CD14-positive monocyte (primary cell): ENCODE measurements at regions not wholly inside any gene's neighbourhood (a gene's known extent, or its start where the extent isn't known, plus 50 kb on each side); places are given as distances from the start of the nearest gene placed in this dataset.
A peak's percentile ranks its signal among the peaks of the same experiment; 100 is the strongest.
"Not testable (repeated sequence)": the region's sequence is repeated elsewhere in the genome, so short reads cannot be mapped to it uniquely, and the experiment has no call there.

Source experiments
- DNase-seq, 3 donors: peaks; one replicate each; pipeline ENCODE4 v3.0.0-alpha.2; 2011 to 2022
- H2AFZ ChIP-seq: 2 replicates; pipeline ENCODE4 v1.6.0; 2012; ENCODE audit warnings: mild to moderate bottlenecking, low read depth, low read length, inconsistent platforms; ENCODE audit not compliant: insufficient read depth, poor library complexity, severe bottlenecking
- H3K27ac ChIP-seq, 2 donors: 1 replicate in 1 of 2; 2 replicates in 1 of 2; pipeline ENCODE4 v1.5.1; 2012 to 2013; ENCODE audit warnings: low read length in 2 of 2, control low read depth in 1 of 2, inconsistent platforms in 1 of 2, low read depth in 1 of 2, mild to moderate bottlenecking in 1 of 2
- H3K27me3 ChIP-seq, 2 donors: one replicate each; pipeline versions ENCODE4 v1.6.0 to v1.6.1; 2011 to 2013; ENCODE audit warnings: low read length in 2 of 2; ENCODE audit not compliant: control insufficient read depth in 2 of 2, insufficient read depth in 2 of 2
- H3K36me3 ChIP-seq, 2 donors: replicated peaks in 1 of 2; 1 replicate in 1 of 2; 2 replicates in 1 of 2; pipeline versions ENCODE4 v1.5.1 to v1.6.1; 2012 to 2013; ENCODE audit warnings: low read length in 2 of 2, control low read depth in 1 of 2, inconsistent platforms in 1 of 2, mild to moderate bottlenecking in 1 of 2; ENCODE audit not compliant: insufficient read depth in 2 of 2, control insufficient read depth in 1 of 2
- H3K4me1 ChIP-seq, 2 donors: 1 replicate in 1 of 2; 2 replicates in 1 of 2; pipeline versions ENCODE4 v1.5.1 to v1.6.1; 2012 to 2013; ENCODE audit warnings: low read length in 2 of 2, control low read depth in 1 of 2, inconsistent platforms in 1 of 2, mild to moderate bottlenecking in 1 of 2, moderate library complexity in 1 of 2; ENCODE audit not compliant: insufficient read depth in 2 of 2, control insufficient read depth in 1 of 2
- H3K4me2 ChIP-seq: replicated peaks from 2 replicates; pipeline ENCODE3; 2012; ENCODE audit warnings: low read length, moderate library complexity, mild to moderate bottlenecking; ENCODE audit not compliant: poor library complexity, severe bottlenecking; ENCODE audit errors: extremely low read depth
- H3K4me3 ChIP-seq, 3 experiments: fragments of 200-600 bp in 1 of 3; sonication (generic) in 1 of 3; replicated peaks in 1 of 3; 1 replicate in 2 of 3; 2 replicates in 1 of 3; pipeline ENCODE4 v1.5.1; 2011 to 2013; ENCODE audit warnings: low read length in 3 of 3, mild to moderate bottlenecking in 3 of 3, control low read depth in 2 of 3, low read depth in 2 of 3, inconsistent platforms in 1 of 3, moderate library complexity in 1 of 3
- H3K79me2 ChIP-seq: 2 replicates; pipeline ENCODE4 v1.6.0; 2012; ENCODE audit warnings: mild to moderate bottlenecking, control low read depth, inconsistent platforms, low read length, moderate library complexity; ENCODE audit not compliant: insufficient read depth
- H3K9ac ChIP-seq: 2 replicates; pipeline ENCODE4 v1.6.0; 2017; ENCODE audit warnings: low read length, mild to moderate bottlenecking; ENCODE audit not compliant: insufficient read depth, poor library complexity, severe bottlenecking
- H3K9me3 ChIP-seq, 2 donors: replicated peaks in 1 of 2; 1 replicate in 1 of 2; 2 replicates in 1 of 2; pipeline versions ENCODE4 v1.5.1 to v1.6.1; 2012 to 2013; ENCODE audit warnings: low read length in 2 of 2, control low read depth in 1 of 2; ENCODE audit not compliant: control insufficient read depth in 1 of 2, insufficient read depth in 1 of 2
- H4K20me1 ChIP-seq: 2 replicates; pipeline ENCODE4 v1.6.0; 2012; ENCODE audit warnings: mild to moderate bottlenecking, low read length, control low read depth, moderate library complexity; ENCODE audit not compliant: insufficient read depth
- H3K27ac Mint-ChIP-seq, 7 donors: one replicate each; pipeline ENCODE4 v1.8.0; 2020; ENCODE audit warnings: mild to moderate bottlenecking in 7 of 7, mixed read lengths in 7 of 7, moderate library complexity in 6 of 7, inconsistent platforms in 2 of 7
- H3K27me3 Mint-ChIP-seq, 3 donors: one replicate each; pipeline ENCODE4 v1.8.0; 2021 to 2022; ENCODE audit warnings: low read depth in 3 of 3, mild to moderate bottlenecking in 3 of 3, mixed read lengths in 3 of 3, moderate library complexity in 3 of 3, inconsistent platforms in 1 of 3
- H3K36me3 Mint-ChIP-seq, 2 donors: one replicate each; pipeline ENCODE4 v1.8.0; 2020; ENCODE audit warnings: mixed read lengths in 2 of 2, inconsistent platforms in 1 of 2, mild to moderate bottlenecking in 1 of 2
- H3K4me1 Mint-ChIP-seq: one replicate; pipeline ENCODE4 v1.8.0; 2020; ENCODE audit warnings: mild to moderate bottlenecking, mixed read lengths
- H3K4me3 Mint-ChIP-seq, 2 donors: one replicate each; pipeline ENCODE4 v1.8.0; 2020; ENCODE audit warnings: mild to moderate bottlenecking in 2 of 2, mixed read lengths in 2 of 2, moderate library complexity in 1 of 2
- H3K9me3 Mint-ChIP-seq, 7 donors: one replicate each; pipeline ENCODE4 v1.8.0; 2020 to 2022; ENCODE audit warnings: mixed read lengths in 7 of 7, mild to moderate bottlenecking in 6 of 7, moderate library complexity in 6 of 7, inconsistent platforms in 2 of 7
- CTCF ChIP-seq: fragments of 200-600 bp; IDR thresholded peaks from one replicate; pipeline ENCODE4 v1.8.0; 2022; ENCODE audit warnings: antibody characterized with exemption, mild to moderate bottlenecking
- WGBS: methylation state at CpG from one replicate; pipeline ENCODE4 v1.1.5; 2013; ENCODE audit warnings: missing lambda C conversion rate; ENCODE audit not compliant: insufficient coverage; 5-methylcytosine and 5-hydroxymethylcytosine counted together
- intact Hi-C, 2 donors: fragments of 100-400 bp; cut with micrococcal nuclease; formaldehyde crosslinking; loops; one replicate each; pipeline versions ENCODE4 v1.15.0 to v1.15.1; 2023

DNA sequence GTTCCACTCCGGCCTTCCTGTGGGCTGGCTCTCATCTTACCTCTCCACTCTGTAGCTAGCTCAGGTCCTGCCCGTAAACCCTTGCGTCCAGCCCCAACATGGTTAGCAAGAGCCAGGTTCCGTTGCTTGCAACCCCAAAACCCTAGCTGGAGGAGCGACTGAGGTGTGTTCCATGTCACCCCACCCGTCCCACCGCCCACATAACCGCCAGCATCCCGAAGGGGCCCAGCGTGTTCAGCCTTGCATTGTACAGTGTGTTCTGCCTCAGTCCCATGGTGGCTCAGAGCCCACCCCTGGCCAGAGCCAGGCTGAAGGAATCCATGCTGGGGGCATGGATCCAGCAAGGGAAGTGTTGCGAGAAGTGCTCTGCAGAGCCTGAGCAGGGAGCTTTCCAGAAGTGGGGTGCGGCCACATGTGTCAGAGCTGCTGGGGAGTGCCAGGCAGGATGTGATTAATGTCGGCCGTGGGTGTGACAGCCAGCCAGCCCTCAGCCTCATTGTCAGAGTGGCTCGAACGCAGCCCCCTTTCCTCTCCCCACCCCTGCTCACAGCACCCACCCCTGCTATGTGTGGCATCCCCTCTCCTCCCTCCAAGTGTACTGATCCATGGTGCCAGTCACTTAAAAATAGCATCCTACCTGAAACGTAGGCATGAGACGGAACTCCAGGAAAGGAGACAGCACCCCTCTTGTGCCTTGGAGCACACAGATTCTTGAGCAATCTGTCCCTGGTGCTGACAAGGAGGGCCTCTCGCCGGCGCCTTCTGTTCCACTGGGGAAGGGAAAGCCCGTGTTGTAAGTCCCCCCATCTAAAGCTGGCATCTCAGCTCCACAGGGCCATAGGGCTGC, 158.9 kb downstream of the OR4M2 start:
- H3K36me3 Mint-ChIP-seq, H3K27me3 Mint-ChIP-seq, H3K9me3 ChIP-seq, H3K4me3 ChIP-seq, H4K20me1 ChIP-seq, H3K4me2 ChIP-seq, H3K27ac ChIP-seq, H3K27me3 ChIP-seq, H3K9me3 Mint-ChIP-seq, H3K36me3 ChIP-seq, intact Hi-C loops, H3K9ac ChIP-seq, H3K4me3 Mint-ChIP-seq, H3K4me1 Mint-ChIP-seq, H2AFZ ChIP-seq, H3K79me2 ChIP-seq: not testable (repeated sequence)
- peaks cover 6 to 13% of the 10 kb centered on the region in 2 donors for H3K4me1 ChIP-seq
- DNase-seq, result peak in 1 of 3 donors; percentile 46
- peak overlapping the region in 2 of 7 donors; percentile 34 to 45 for H3K27ac Mint-ChIP-seq
- WGBS, result 76% methylated on average over 15 of the region's 22 CpGs

DNA sequence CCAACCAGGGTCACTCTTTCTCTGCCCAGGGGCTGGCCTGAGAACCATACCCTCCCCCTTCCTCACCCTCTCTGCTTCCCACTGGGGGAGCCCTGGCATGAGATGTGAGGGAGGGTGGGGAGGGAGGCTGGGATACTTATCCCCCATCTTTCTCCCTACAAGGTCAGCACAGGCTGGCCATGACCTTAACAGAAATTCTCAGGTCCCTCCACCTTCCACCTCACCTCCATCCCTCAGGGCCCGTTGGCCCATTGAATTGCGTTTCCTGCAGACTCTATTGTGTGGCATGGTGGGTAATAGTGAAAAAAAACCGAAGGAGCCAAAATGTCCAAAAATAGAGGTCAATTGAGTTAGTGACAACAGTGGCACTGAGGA, 159.5 kb downstream of the OR4M2 start:
- Histone ChIP-seq H3K4me2 (no peak overlapping the region), H3K4me1 (peaks cover 6 to 13% of the 10 kb centered on the region in 2 donors), H4K20me1 (no peaks in the 10 kb centered on the region), H3K9me3 (no peaks in the 10 kb centered on the region), H3K79me2 (no peaks in the 10 kb centered on the region), H3K27ac (no peak overlapping the region), H3K9ac (no peak overlapping the region), H3K4me3 (no peak overlapping the region), H2AFZ (no peak overlapping the region), H3K36me3 (no peaks in the 10 kb centered on the region), H3K27me3 (no peaks in the 10 kb centered on the region)
- no peak overlapping the region for H3K27ac Mint-ChIP-seq
- peaks cover 7% of the 10 kb centered on the region for H3K4me1 Mint-ChIP-seq
- TF ChIP-seq CTCF, result no peak
- H3K27me3 Mint-ChIP-seq, result peaks cover 3 to 4% (median 3%) of the 10 kb centered on the region in 3 donors
- no peaks in the 10 kb centered on the region for H3K36me3 Mint-ChIP-seq
- intact Hi-C loops, result loop anchor here in 1 of 2 donors (10.0 kb wide), 1 partner anchor 1875 kb away; no protein-coding TSS in a partner anchor
- no peak for DNase-seq
- peaks cover 0 to 3% (median 0%) of the 10 kb centered on the region in 7 donors for H3K9me3 Mint-ChIP-seq
- peak overlapping the region in 1 of 2 donors; percentile 36 for H3K4me3 Mint-ChIP-seq
- WGBS, result 88% methylated on average over 2 of the region's 3 CpGs
